Brain microvascular endothelial cell (primary cell): ENCODE measurements at regions not wholly inside any gene's neighbourhood (a gene's known extent, or its start where the extent isn't known, plus 50 kb on each side); places are given as distances from the start of the nearest gene placed in this dataset.
"Not testable (repeated sequence)": the region's sequence is repeated elsewhere in the genome, so short reads cannot be mapped to it uniquely, and the experiment has no call there.

Experiments
- DNase-seq: peaks from one replicate; pipeline ENCODE4 v3.0.0-alpha.2; 2020
- H3K27ac ChIP-seq: fragments of 250-450 bp; sonication (Bioruptor Pico); 2 replicates; pipeline ENCODE4 v1.5.1; 2020; ENCODE audit warnings: mild to moderate bottlenecking, moderate library complexity
- H3K27me3 ChIP-seq: fragments of 250-450 bp; sonication (Bioruptor Pico); replicated peaks from 2 replicates; pipeline ENCODE4 v1.5.1; 2020; ENCODE audit warnings: mild to moderate bottlenecking
- H3K36me3 ChIP-seq: fragments of 250-450 bp; sonication (Bioruptor Pico); replicated peaks from 2 replicates; pipeline ENCODE4 v1.5.1; 2020; ENCODE audit warnings: mild to moderate bottlenecking
- H3K4me3 ChIP-seq: 2 replicates; pipeline ENCODE4 v1.5.1; 2011; ENCODE audit warnings: low read depth, mild to moderate bottlenecking, control low read depth, low read length, moderate library complexity
- CTCF ChIP-seq: IDR thresholded peaks from 2 replicates; pipeline ENCODE4 v1.5.1; 2011; ENCODE audit warnings: low read depth, mild to moderate bottlenecking, moderate library complexity, low read length, control low read depth, inconsistent platforms; ENCODE audit errors: missing control alignments
- in situ Hi-C: cut with HindIII; loops from 2 replicates; pipeline ENCODE4 v1.10.0; 2017; ENCODE audit warnings: low sequenced_read_pairs, low pct_ligation_motif_present

GRCh38 chr1:147388969-147389368, 146.5 kb downstream of the CHD1L start:
- H3K27me3 ChIP-seq = no peaks in the 10 kb centered on the region
- no peak overlapping the region for H3K27ac ChIP-seq
- no peak for TF ChIP-seq CTCF
- H3K36me3 ChIP-seq = no peaks in the 10 kb centered on the region
- no peak for DNase-seq
- H3K4me3 ChIP-seq = no peak overlapping the region
- in situ Hi-C loops = no loop called here

GRCh38 chr1:147389532-147390184, 147.2 kb downstream of the CHD1L start:
- H3K27ac ChIP-seq = no peak overlapping the region
- TF ChIP-seq CTCF = peak; percentile 79
- H3K27me3 ChIP-seq = no peaks in the 10 kb centered on the region
- peak; percentile 36 for DNase-seq
- H3K4me3 ChIP-seq = no peak overlapping the region
- H3K36me3 ChIP-seq = no peaks in the 10 kb centered on the region
- in situ Hi-C loops = no loop called here

GRCh38 chr1:147390185-147390542, 147.7 kb downstream of the CHD1L start:
- in situ Hi-C loops = no loop called here
- H3K36me3 ChIP-seq = no peaks in the 10 kb centered on the region
- no peak overlapping the region for H3K27ac ChIP-seq
- no peak overlapping the region for H3K4me3 ChIP-seq
- no peak for DNase-seq
- TF ChIP-seq CTCF = no peak
- no peaks in the 10 kb centered on the region for H3K27me3 ChIP-seq

GRCh38 chr1:147391114-147391513, 148.6 kb downstream of the CHD1L start:
- in situ Hi-C loops = no loop called here
- DNase-seq = no peak
- TF ChIP-seq CTCF = no peak
- no peaks in the 10 kb centered on the region for H3K27me3 ChIP-seq
- H3K36me3 ChIP-seq = no peaks in the 10 kb centered on the region
- H3K27ac ChIP-seq = no peak overlapping the region
- H3K4me3 ChIP-seq = no peak overlapping the region

GRCh38 chr1:147402326-147403045, 138.8 kb upstream of the BCL9 start:
- H3K27me3 ChIP-seq, H3K4me3 ChIP-seq, H3K27ac ChIP-seq, DNase-seq, H3K36me3 ChIP-seq, in situ Hi-C loops: not testable (repeated sequence)

- in situ Hi-C loops, H3K27me3 ChIP-seq, DNase-seq, H3K36me3 ChIP-seq, H3K27ac ChIP-seq, H3K4me3 ChIP-seq: not testable (repeated sequence)
Observed at GRCh38 chr1:147404344-147404743, 137.0 kb upstream of the BCL9 start.

- Histone ChIP-seq H3K27ac (no peak overlapping the region), H3K4me3 (no peak overlapping the region), H3K27me3 (no peaks in the 10 kb centered on the region), H3K36me3 (no peaks in the 10 kb centered on the region)
- TF ChIP-seq CTCF = no peak
- DNase-seq = no peak
- in situ Hi-C loops = no loop called here
Observed at GRCh38 chr1:147409886-147410285, 131.4 kb upstream of the BCL9 start.
